Activated CD4-positive, alpha-beta T cell treated with anti-CD3 and anti-CD28 coated beads for 48 hours (primary cell): ENCODE measurements at regions not wholly inside any gene's neighbourhood (a gene's known extent, or its start where the extent isn't known, plus 50 kb on each side); places are given as distances from the start of the nearest gene placed in this dataset.
"Not testable (repeated sequence)": the region's sequence is repeated elsewhere in the genome, so short reads cannot be mapped to it uniquely, and the experiment has no call there.

Experiments used
- DNase-seq: peaks from one replicate; pipeline ENCODE4 v3.0.0-alpha.2; 2020

DNA sequence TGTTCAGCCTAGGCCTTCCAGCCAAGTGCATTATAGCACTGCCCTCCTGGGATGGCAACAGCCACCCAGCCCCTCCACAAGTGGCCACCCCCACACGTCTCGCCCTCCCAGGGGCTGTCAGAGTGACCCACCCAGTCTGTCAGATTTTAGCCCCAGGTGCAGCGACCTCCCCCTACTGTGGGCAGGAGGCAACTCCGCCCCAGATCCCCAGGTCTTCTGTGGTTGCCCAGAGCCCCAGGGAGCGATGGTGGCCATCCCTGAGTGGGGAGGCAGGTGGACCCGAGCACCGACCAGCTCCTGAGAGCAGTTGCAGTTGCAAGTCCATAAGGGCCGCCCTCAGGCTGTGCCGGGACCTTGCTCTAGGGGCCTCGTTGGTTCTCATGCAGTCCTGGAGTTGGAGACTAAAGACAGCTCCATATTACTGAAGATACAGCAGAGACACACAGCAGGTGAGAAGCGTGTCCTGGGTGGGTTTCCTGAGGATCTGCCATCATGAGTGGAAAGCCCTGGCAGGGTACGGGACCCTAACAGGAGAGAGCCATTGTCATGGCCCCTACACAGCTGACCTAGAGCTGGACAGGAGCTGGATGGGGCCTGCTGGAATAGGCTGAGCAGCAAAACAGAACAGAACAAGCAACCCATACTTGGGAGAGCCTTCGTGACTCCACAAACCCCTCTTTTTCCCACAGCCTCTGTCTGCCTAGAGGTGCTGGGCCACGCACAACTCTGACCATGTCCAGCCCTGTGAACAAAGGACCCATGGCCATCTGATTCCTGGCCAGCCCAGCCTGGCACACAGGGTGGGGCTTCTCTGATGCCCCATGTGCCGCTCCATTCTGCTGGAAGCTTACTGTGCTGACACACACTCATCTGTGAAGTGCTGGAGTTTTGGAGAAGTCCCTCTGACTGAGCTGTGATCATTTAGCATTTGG lies 110.3 kb upstream of the ALDH1A3 start:
- no peak for DNase-seq

DNA sequence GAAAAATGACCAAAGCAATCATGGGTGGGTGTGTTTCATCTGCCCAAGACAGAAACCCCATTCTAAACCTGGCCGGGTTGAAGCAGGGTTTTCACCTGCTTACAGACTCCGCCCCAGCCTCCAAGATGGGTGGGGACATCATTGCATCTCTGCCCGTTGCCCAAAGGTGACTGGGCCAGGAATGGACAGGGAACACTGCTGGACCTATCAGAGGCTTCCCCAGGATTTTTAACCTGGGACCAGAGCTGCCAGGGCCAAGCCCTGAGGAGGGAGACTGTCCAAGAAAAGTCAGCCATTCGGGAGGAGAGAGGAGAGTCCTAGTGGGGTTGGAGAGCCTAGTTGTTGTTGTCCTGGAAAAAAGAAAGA lies 109.7 kb upstream of the ALDH1A3 start:
- no peak for DNase-seq

DNA sequence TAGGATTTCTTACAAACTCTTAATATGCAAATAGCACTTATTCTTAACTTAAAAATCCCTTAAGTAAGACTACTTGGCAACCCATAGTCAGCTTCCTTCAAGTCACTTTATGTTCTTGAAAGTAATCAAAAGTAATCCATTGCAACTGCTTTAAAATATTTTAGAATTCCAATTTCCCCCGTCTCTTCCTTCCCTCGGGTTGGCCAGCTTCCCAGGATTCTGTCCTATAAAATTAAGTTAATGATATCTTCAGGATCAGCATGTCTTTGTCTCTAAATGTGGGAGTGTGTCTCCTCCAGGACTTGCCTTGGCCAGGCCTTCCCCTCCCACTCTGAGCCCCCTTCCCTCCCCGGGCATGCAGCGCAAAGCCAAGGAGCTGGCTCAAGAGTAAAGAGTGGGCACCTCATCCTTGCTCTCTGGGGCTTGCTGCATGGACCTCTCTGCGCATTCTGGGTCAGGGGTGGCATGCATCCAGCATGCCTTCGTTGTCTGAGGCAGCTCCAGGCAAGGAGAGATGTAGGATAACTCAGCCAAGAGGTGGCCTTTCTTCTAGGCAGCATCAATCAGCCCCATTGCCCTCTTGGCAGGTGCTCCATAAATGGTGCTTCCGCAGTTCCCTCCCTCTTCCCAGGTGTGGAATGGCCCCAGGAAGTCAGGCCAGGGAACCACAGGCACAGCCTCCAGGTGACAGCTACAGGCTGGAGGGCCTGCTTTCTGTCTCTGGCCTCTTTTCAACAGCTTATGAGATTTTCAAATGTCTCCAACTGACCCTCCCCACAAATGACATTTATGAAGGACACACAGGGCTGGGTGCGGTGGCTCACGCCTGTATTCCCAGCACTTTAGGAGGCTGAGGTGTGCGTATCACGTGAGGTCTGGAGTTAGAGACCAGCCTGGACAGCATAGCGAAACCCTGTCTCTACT lies 108.7 kb upstream of the ALDH1A3 start:
- DNase-seq = no peak

DNA sequence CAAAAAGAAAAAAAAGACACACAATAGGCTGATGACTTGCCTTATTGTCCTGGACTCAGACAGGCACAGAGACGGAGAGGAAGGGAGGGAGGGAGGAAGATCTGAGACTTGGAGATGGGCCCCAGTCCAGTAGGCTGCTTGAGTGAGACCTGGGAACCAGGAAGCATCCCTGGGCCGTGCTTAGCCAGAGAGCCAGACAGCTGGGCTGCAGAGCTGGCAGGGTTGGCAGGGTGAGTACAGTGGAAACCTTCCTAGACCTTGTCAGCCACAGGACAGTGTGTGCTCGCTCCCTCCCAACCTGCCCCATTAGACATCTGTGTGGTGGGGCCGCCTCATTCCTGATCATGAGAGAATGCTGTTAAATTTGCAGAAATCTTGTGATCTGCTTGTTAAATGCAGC lies 107.9 kb upstream of the ALDH1A3 start:
- no peak for DNase-seq

DNA sequence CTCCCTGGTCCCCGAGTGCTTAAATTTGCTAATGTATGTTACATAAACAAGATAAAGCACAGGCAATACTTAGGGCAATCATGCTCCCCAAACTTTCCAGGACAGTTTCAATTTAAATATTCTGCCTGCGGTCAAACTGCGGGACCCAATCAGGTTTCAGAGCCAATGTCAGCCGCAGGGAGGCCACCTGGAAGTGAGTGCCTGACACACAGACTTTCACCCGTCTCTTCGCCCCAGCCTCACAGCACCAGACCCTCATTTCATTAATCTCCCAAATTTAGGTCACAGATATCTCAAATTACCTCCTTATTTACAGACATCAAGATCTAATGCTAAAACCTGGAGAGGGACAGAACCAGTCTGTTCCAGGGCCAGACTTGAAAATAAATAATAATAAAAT lies 107.2 kb upstream of the ALDH1A3 start:
- no peak for DNase-seq

DNA sequence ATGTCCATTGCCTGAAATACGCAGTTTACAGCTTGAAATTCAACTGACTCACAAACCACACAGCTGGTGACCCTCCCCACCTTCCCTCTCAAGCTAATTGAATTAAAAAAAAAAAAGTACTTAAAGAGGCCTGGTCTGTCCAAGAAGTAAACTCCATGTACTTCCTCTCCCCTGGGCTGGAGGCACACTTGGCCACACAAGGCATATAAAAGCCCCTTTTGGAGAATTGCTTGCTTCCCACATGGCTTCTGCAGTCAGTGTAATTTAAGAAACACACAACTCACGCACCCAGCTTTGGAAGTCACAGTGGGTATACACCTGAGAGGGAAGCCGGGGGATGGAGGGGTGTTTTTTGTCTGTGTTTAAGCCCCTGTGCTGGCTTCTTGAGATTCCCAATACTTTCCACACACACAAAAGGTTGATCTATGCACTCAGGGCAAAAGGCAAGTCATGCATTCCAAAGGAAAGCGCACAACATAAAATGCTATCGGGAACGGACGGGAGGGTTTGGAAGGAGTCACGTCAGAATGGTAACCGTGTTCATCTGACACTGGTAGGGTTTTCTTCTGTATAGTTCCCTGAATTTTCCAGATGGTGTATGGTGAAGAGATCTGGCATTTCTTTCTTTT lies 106.6 kb upstream of the ALDH1A3 start:
- no peak for DNase-seq

DNA sequence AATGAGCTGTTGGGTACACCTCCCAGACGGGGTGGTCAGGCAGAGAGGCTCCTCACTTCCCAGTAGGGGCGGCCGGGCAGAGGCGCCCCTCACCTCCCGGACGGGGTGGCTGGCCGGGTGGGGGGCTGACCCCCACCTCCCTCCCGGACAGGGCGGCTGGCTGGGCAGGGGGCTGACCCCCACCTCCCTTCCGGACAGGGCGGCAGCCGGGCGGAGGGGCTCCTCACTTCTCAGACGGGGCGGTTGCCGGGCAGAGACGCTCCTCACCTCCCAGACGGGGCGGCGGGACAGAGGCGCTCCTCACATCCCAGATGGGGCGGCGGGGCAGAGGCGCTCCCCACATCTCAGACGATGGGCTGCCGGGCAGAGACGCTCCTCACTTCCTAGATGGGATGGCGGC lies 105.6 kb upstream of the ALDH1A3 start:
- DNase-seq = not testable (repeated sequence)

DNA sequence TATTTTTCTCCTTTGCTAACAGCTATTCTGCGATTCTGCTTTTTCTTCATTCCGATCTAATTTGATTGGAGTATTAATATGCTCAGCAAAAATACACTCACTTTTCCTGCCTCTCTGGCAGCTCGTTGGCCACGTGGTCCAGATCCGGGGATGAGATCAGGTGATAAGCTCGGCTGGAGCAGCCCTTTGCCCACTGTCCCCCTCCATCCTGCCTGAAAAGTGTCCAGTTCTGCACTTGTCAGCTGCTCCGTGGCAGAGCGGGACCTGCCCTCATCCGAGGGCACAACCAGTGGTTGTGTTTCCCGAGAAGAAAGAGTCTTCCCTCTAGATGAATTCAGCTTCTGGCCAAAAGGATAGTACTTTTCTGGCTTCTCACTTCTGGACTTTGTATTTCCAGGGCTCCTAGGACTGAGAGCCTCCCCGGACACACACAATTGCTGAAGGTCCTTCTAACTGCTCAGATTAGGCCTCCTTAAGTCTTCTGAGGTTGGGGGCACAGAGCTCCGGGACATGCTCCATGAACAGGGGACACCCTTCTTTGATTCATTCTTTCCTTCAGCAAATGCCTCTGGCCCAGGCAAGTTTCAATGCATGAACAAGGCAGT lies 103.9 kb upstream of the ALDH1A3 start:
- DNase-seq = no peak

DNA sequence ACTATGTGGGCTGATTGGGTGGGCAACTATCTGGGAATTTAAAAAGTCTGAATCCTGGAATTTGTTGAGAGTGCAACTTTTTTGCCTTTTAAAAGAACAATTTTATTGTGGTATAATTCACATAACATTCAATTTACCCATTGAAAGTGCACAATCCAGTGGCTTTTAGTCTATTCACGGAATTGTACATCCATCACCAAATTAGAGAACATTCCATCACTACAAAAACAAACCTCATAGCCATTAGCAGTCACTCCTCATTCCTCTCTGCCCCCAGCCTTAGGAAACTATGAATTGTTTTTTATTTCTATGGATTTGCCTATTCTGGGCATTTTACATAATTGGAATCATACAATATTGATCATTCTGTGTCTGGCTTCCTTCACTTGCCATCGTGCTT lies 101.8 kb upstream of the ALDH1A3 start:
- DNase-seq = no peak

DNA sequence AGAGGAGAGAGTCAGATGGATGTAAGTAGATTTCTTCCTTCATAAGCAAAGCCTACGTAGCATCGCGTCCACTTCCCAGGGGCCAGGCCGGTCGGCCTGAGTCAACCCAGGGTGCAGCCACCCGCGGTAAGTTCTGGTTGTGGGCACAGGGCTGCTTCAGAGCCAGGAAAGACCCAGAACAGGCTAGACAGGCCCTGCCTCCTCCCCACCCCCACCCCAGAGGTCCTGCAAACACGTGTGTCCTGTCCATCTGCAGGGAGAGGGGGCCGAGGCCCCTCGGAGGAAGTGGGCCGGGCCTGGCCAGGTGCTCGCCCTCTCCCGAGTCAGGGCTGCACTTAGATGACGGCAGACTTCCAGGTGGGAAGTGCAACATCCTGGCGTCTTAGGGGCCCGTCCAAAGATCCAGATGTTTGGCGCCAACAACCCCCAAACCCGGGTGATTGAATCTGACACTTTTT lies 100.8 kb upstream of the ALDH1A3 start:
- no peak for DNase-seq

DNA sequence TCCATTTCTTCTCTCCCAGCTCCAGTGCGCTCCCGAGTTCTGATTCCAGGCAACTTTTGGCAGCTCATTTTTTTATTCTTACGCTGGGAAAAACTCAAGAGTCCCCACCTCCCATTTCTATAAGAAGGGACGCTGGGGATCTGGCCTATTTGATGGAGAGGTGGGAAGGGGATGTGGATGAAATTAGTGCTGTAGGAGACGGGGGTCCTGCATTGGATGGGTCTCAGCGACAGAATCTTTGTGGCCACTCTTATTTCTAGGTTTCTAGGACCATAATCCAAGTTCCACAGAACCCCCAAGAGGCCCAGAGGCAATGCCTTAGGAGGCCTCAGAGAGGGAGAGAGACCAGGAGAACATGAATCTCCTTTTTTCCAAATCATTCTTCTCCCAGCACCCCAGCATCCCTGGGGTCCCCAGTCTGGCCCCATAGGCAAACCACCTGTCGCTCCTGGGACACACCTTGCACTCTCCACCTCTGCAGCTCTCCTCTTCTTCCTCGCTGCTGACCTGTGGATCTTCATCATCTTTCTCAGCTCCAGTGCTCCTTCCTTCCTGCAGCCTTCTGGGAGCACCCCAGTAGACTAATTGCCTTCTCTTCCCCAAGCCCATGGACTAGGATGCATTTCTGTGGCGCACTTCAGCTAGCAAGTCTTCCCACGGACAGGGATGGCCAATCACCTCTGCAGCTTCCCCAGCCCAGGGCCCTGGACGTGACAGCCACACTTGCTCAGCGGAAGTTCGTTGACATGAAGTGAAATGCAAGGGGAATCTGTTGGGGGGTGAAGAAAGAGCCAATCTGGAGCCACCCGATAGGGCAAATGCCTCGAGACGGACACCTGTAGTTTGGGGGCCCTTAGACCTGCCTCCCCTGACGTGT lies 100.1 kb upstream of the ALDH1A3 start:
- no peak for DNase-seq

DNA sequence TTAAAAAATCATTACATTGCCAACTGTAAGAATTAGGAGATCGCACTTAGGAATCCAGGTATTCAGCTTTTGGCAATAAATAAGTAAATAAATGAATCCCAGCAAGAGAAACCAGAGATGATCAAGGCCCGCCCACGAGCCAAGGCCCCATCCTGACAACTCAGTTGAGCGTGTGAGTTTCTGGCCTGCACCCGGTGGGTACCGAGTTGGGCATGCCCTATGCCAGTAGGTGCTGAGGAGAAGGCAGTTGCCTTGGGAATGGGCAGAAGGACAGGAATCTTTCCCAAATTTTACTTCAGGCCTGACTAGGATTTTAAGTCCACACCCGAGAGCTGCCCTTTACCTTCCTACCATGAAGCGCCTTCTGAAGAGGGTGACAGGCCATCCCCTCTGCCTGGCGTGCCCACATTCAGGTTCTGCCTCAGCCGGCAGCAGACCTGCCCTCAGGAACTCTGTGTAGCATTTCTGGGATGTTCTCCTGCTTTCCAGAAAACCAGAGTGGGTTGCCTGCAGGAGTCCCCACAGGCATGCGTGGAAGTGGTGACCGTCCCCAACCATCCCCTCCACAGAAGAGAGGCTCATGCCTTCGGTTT lies 99.3 kb upstream of the ALDH1A3 start:
- DNase-seq = no peak

DNA sequence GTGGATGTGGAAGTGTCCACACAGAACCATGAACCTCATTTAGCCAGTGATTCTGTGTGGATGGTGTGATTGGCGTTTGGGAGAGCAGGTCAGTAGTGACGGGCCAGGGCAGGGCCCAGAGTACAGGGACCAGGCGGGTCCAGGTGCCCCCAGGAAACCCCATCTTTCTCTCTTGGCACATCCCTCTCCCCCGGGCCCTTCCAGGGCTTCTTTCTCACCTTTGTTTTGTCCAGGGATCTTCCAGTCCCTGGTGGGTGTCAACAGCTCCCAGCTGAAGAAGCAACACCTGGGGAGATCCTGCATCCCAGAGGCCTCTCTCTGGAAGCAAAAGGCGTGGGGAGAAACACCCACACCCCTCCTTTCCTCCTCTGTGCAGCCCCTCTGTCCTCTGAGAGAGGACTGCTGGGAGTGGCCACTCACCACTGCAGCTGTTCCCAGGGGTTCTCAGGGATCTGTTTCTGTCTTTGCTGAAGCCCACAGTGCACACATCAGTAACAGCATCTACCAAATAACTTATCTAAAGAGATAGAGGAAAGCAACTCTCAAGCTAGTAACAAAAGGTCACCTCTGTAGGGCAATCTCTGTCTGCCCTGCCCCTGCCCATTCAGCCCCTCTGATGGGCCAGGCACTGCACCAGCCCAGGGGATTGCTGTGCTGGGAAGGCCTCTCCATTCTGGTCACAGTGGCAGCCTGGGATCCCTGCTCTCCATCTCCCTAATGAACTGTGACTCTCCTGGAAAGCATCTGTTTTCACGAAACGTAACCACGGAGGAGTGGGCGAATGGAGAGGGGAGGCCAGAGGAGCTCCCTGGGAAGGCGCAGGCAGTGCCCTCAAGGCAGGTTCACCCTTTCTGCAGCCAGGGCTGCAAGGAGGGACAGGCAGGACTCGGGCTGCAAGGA lies 98.3 kb upstream of the ALDH1A3 start:
- no peak for DNase-seq

DNA sequence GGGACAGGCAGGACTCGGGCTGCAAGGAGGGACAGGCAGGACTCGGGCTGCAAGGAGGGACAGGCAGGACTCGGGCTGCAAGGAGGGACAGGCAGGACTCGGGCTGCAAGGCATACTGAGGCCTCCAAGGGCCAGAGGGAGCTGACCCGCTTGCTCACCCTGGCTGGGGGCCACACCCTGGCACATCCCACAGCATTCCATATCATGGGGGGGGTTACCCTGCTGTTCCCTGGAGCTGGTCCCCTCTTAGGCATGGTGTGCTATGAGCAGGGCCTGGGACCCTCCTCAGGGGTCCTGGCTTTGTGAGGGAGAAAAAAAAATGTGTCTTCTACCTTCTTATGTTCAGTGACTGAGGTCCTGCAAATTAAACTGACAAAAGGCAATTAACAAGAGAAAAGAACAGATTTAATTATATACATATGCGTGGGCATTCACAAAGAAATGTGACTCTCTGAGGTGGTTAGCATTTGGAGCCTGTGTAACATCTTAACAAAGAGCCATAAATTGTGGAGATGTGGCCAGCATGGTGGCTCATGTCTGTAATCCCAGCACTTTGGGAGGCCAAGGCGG lies 97.6 kb upstream of the ALDH1A3 start:
- no peak for DNase-seq

DNA sequence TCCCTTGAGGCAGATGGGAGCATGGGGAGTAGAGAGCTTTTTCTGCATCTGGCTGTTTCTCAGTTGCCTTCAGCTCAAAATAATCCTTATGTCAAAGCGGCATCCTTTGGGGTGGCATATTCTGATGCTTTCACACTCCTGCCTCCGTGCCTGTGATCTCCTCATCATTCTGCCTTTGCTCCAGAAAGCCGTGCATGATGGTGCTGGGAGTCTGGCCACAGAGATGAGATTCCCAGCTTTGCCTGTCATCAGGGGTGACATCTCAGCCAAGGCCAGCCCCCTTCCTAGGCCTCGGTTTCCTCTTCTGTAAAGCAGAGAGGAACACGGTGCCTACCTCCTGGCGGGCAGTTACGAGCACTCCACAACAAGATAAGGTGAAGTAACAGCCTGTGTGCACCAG lies 96.3 kb upstream of the ALDH1A3 start:
- no peak for DNase-seq

DNA sequence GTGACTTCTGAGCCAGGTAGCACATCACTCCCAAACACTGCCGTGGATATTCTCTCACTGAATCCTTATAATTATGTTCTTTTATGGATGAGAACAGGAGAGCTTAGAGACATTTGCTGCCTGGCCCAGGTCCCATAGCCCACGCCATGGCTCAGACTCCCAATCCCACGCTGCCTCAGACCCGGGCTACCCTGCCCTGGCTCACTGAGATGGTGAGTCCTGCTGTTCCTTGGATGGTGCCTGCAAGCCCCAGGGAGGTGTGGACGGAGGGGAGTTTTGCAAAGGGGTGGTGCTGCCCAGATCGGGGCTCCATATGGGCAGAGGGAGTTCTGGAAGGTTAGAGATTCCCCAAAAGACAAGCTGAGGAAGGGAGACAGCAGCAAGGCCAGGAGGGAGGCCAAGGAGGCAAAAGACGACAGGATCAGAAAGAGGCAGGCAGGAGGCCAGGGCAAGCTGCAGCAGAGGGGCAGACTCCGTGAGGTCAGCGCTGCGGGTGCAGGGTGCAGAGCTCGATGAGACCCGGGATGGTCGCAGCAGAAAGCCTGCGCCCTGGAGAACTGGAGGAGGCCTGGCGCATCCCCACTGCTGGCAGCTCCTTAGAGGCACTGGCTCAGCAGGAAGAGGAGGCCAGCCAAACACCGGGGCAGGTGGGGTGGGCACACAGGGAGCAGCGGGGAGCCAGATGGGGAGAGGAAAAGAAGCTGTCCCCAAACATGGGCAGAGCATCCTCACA lies 95.7 kb upstream of the ALDH1A3 start:
- no peak for DNase-seq

DNA sequence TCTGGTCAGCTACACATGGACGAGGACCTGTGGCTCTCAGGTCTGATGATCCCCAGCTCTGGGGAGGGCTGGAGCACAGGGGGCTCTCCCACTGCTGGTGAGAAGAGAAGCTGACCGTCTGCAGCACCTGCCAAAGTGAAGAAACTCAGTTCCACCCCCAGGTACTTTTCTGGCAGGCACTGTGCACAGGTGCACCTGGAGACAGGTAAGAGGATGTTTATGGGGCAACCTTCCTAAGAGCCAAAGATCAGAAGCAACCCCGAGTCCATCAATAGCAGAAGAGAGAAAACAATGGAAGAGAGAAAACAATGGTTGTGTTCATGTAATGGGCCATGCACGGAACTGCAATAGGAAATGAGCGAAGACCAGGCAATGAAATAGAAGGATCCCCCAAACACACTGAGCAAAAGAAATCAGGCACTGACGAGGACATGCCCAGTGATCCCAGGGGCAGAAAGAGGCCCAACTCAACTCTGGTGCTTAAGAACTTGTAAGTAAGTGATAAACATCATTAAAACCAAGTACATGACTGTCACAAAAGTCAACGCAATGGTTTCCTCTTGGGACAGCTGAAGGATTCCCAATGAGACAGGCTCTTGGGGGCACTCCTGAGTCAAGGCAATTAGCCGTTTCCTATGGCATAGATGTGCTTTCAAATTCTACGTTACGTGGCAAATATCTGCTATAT lies 95.0 kb upstream of the ALDH1A3 start:
- DNase-seq = no peak
